Loucy (cell line): ENCODE measurements at regions not wholly inside any gene's neighbourhood (a gene's known extent, or its start where the extent isn't known, plus 50 kb on each side); places are given as distances from the start of the nearest gene placed in this dataset.

ENCODE experiments used
- EZH2phosphoT487 ChIP-seq: fragments of 200-600 bp; IDR thresholded peaks from 2 replicates; pipeline ENCODE4 v1.6.1; 2018; ENCODE audit warnings: antibody characterized with exemption, mild to moderate bottlenecking, moderate library complexity, borderline replicate concordance
- TF ChIP-seq, protein P1 (sequence below): fragments of 200-600 bp; sonication (generic); conservative IDR thresholded peaks from 2 replicates; pipeline ENCODE4 v1.5.1; 2014; ENCODE audit warnings: mild to moderate bottlenecking, antibody characterized with exemption, low read length

- TF ChIP-seq, protein P1, sequence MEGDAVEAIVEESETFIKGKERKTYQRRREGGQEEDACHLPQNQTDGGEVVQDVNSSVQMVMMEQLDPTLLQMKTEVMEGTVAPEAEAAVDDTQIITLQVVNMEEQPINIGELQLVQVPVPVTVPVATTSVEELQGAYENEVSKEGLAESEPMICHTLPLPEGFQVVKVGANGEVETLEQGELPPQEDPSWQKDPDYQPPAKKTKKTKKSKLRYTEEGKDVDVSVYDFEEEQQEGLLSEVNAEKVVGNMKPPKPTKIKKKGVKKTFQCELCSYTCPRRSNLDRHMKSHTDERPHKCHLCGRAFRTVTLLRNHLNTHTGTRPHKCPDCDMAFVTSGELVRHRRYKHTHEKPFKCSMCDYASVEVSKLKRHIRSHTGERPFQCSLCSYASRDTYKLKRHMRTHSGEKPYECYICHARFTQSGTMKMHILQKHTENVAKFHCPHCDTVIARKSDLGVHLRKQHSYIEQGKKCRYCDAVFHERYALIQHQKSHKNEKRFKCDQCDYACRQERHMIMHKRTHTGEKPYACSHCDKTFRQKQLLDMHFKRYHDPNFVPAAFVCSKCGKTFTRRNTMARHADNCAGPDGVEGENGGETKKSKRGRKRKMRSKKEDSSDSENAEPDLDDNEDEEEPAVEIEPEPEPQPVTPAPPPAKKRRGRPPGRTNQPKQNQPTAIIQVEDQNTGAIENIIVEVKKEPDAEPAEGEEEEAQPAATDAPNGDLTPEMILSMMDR = no peak
- TF ChIP-seq EZH2phosphoT487 = no peak
Measured at GRCh38 chr14:45531022-45531421, 278.0 kb upstream of the MIS18BP1 start.
